ENCODE measurements at regions not wholly inside any gene's neighbourhood (a gene's known extent, or its start where the extent isn't known, plus 50 kb on each side); places are given as distances from the start of the nearest gene placed in this dataset.

DNA sequence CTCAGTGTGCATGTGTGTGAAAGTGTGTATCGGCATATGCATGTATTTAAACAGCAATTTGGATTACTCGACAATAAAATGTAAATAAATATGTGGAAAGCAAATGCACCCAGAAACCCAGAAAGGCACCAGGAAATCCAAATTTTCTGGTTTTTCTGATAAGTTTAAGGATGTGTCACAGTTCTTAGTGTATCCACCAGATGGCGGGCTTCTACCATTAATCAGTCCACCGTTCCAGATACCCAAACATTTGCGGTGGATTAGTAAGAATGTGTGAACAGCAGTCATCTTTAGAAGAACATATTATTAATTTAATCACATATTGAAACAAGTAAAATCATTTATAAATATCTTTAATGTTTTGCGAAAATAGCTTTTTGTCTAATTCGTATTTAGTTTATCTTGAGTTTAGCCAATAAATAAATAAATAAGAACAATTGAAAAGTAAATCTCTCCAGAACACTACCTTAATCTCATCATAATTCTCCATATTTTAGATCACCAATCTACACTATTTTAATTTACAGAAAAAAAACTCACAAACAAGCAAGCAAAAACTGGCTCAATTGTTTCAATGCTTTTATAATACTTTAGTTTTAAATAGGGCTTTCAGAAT is 298.9 kb downstream of the DSEL start:
- TF ChIP-seq, protein P1, sequence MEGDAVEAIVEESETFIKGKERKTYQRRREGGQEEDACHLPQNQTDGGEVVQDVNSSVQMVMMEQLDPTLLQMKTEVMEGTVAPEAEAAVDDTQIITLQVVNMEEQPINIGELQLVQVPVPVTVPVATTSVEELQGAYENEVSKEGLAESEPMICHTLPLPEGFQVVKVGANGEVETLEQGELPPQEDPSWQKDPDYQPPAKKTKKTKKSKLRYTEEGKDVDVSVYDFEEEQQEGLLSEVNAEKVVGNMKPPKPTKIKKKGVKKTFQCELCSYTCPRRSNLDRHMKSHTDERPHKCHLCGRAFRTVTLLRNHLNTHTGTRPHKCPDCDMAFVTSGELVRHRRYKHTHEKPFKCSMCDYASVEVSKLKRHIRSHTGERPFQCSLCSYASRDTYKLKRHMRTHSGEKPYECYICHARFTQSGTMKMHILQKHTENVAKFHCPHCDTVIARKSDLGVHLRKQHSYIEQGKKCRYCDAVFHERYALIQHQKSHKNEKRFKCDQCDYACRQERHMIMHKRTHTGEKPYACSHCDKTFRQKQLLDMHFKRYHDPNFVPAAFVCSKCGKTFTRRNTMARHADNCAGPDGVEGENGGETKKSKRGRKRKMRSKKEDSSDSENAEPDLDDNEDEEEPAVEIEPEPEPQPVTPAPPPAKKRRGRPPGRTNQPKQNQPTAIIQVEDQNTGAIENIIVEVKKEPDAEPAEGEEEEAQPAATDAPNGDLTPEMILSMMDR (IDR thresholded peaks at IDR 0.05): peak; percentile 74
- no peak for TF ChIP-seq ZFX (IDR thresholded peaks at IDR 0.05; ENCODE audit: borderline replicate concordance)

Data from 22Rv1 (cell line).